D721Med (cell line): ENCODE measurements at regions not wholly inside any gene's neighbourhood (a gene's known extent, or its start where the extent isn't known, plus 50 kb on each side); places are given as distances from the start of the nearest gene placed in this dataset.

Experiments used
- DNase-seq: peaks from one replicate; pipeline ENCODE4 v3.0.0; 2011; ENCODE audit warnings: low spot score; ENCODE audit not compliant: insufficient read length
- FAIRE-seq: peaks from 2 replicates; lab custom pipeline; 2011; peaks lifted over from hg19 to GRCh38; lab: Jason Lieb, UNC
- CTCF ChIP-seq: IDR thresholded peaks from 2 replicates; pipeline ENCODE4 v1.5.1; 2012; ENCODE audit warnings: mild to moderate bottlenecking, control low read depth; ENCODE audit not compliant: insufficient read depth; ENCODE audit errors: missing control alignments

- FAIRE-seq (no peak), DNase-seq (no peak)
- TF ChIP-seq CTCF = no peak
Observed at GRCh38 chr9:108473209-108474112, 382.3 kb downstream of the ACTL7B start.

GRCh38 chr9:108469654-108470053 is 386.1 kb downstream of the ACTL7B start:
- DNase-seq = no peak
- TF ChIP-seq CTCF = no peak
- FAIRE-seq = no peak

GRCh38 chr9:108468364-108468763 is 387.4 kb downstream of the ACTL7B start:
- DNase-seq (no peak), FAIRE-seq (no peak)
- TF ChIP-seq CTCF = peak; percentile 59

- no peak for TF ChIP-seq CTCF
- DNase-seq (no peak), FAIRE-seq (no peak)
Observed at GRCh38 chr9:108467653-108468324, 388.0 kb downstream of the ACTL7B start.

- no peak for DNase-seq
- no peak for FAIRE-seq
Observed at GRCh38 chr9:108467161-108467560, 388.6 kb downstream of the ACTL7B start.

GRCh38 chr9:108466304-108466703 is 389.5 kb downstream of the ACTL7B start:
- no peak for FAIRE-seq
- no peak for TF ChIP-seq CTCF
- DNase-seq = no peak

More at GRCh38 chr9:108467161-108467560, 388.6 kb downstream of the ACTL7B start:
- no peak for TF ChIP-seq CTCF
